ENCODE measurements at regions not wholly inside any gene's neighbourhood (a gene's known extent, or its start where the extent isn't known, plus 50 kb on each side); places are given as distances from the start of the nearest gene placed in this dataset.

DNA sequence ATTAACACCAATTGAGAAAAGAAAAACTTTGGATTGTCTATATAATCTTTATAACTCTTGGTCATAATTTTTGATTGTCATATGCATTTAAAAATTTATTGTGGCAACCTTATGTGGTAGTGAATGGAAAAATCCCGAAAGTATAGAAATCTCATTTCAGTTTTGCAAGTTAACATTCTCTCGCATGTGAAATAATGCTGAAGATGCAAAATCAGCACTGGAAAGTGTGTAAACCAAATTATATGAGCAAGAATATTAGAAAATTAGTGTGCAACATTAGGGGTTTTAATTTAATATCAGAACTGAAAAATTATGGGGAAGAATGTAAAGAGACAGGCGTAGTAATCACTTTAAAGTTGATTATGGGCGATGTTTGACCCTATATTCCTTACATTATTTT, 1472.8 kb downstream of the PCDH7 start:
- no peak for DNase-seq

DNA sequence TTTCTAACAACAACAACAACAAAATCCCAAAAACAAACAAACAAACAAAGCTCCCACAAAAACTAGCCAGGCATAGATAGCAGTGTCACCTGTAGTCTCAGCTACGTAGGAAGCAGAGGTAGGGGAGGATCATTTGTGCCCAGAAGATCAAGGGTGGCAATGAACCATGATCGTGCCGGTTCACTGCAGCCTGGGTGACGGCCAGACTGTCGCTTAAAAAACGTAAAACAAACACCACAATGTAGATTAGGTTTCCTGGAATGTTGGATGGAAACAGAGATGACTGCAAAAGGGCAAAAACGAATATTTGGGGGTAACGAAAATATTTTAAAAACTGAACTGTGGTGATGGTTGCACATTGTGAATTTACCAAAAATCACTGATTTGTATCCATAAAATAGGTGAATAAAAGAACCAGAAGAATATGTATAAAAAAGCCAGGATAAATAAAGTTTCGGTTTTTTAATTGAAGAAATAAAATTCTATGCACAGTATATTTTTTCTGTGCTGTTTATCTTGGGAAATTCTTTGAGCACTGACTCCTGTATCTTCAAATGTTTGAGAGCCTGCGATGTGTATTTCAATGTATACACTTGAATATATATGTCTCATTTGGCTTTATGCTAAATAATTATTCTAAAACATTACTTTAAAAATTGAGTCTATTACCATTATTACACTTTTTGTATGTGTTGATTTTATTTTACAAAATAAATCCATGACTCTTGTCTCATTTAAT, 1477.0 kb downstream of the PCDH7 start:
- no peak for DNase-seq

DNA sequence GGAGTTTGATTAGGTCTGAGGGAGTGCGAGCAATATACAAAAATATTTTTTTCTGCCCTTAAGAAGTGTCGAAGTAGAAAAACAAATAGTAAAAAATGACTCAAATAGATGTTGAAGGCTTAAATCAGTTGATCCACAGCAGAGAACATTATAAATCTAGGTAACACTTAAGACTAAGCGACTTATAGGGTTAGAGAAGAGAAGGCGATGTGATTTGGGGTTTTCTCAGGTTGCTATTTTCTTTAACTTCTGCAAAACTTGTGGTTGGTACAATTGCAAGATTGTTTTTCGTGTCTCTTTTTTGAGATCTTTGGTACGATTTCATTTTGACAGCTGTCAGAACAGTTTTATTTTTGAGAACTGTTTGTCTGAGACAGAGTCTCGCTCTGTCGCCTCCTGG, 1479.5 kb downstream of the PCDH7 start:
- DNase-seq: no peak

DNA sequence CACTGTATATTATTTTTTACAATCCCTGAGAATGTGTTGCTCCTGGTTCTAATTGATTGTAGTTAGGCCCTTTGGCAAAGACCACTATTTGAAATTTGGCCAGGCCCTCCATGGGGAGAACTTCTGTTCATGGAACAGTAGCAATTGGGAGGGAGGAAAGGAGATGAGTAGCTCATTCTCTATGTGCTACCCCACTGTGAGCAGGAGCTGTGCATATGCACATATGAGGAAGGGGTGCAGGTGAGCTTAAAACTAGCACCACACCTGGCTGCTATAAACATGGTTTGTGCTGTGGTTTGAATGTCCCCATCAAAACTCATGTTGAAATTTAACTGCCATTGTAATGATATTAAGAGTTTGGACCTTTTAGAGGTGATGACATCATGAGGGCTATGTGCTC, 1483.2 kb downstream of the PCDH7 start:
- no peak for DNase-seq

DNA sequence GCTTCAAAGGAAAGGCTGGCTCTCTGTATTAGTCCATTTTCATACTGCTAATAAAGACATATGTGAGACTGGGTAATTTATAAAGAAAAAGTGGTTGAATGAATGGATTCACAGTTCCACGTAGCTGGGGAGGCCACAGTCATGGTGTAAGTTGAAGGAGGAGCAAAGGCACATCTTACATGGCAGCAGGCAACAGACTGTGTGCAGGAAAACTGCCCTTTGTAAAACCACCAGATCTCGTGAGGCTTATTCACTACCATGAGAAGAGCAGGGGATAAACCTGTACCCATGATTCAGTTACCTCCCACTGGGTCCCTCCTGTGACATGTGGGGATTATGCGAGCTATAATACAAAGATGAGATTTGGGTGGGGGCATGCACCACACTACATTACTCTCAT, 1486.6 kb downstream of the PCDH7 start:
- no peak for DNase-seq

DNA sequence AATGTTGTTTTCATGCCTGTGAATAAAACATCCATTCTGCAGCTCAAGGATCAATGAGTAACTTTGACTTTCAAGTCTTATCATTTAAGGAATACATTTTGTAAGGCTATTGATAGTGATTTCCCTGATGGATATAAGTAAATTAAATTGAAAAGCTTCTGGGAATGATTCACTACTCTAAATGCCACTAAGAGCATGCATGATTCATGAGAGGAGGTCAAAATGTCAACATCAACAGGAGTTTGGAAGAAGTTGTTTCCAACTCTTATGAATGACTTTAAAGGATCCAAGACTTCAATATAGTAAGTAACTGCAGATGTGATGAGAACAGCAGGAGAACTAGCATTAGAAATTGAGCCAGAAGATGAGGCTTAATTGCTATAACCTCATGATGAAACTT, 1487.3 kb downstream of the PCDH7 start:
- no peak for DNase-seq

DNA sequence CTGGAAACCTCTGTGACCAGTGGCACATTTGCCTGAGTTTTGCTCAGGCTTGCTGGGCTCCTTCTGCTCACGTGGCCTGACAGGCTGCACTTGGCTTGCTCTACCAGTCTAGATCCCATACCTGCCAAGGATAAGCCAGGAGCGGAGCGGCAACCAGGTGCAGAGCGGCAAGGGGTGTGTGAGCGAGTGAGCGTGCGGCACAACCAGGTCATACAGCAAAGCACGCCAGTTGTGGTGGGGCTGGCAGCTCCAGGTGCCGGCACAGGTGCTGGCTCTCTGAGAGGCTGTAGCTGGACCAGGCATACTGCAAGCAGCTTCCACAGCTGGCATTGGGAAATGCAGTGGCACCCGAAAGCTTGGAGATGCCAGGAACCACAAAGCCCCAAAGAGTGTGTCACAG, 1495.1 kb downstream of the PCDH7 start:
- no peak for DNase-seq

DNA sequence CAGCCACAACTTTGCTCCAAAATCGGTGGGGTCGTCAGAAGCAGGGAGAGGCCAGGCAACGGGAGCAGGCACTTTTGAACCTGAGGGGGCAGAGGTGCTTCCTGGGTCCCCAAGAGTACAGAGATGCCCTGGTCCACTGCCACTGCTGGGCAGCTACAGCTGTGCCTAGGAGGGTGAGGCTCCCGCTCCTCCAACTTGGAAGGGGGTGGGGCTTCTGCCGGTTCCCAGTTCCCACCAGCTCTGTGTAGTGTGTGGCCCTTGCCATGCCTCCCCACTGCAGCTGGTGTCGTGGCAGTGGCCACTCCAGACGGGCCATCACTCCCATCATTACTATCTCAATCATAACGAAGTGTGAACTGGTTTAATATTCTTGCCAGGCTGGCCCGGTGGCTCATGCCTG, 1496.3 kb downstream of the PCDH7 start:
- no peak for DNase-seq

DNA sequence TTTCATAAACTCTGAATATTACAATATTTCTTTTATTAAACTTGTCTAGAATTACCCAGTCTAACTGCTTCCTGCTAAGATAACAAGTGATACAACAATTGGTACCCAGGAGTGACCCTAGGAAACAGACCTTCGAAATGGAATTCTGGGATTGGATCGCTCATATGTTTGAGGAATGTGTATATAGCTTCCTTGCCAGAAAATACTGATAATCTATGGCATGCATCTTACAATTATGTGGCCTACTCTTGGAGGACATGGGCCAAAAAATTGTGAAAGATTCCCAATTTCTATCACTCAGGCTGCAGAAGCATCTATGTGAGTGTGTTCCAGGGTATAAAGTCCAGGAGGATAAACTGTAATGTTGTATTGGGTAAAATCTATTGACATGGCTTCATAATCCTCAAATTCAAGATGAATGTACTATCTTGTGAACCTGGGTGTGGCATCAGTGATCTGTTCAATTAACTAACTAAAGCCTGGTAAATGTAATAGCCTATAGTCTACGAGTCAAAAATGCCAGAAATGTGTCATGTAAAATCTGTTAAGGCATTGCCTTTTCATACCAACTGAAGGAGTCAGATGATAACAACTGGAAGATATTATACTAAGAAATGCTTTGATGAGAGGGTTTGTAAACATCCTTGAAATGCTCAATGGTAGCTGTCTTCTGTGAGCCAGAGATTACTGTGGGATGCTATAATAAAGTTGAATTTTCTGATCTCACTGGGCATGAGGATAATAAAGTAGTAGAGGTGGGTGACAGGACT, 1499.3 kb downstream of the PCDH7 start:
- DNase-seq: no peak

DNA sequence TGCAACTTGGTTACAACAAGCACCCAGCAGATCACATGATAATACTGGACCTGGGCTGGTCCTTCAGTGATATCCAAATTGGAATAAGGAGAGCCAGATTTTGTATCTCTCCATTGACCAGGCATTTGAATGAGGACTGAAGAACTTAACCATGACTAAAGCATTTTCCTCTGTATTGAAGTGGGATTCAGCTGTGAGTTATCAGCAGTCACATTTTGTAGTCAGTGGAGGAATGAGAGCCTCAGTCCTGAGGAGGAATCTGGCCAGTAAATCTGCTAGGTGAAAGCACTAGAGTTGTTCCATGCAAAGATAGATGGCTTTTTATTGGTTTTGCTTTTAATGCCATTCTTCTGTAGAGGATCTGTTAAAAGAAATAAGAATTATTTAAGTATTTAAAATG, 1506.0 kb downstream of the PCDH7 start:
- no peak for DNase-seq

DNA sequence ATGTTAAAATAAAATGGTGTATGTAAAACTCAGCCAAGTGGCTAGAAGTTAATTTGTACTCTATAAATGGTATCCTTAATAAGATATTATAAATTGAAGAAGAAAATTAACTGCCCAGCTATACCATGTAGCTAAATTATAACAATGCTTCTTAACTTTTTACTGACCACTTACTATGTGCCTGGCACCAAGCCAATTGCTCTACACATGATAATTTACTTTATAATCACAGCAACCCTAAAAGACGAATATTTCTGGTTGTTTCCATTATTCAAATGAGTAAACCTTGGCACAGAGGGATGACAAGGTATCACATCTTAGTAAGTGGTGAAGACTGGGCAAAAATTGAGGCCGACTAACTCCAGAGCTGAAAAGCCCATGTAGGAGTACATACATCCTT, 1506.6 kb downstream of the PCDH7 start:
- DNase-seq: no peak

DNA sequence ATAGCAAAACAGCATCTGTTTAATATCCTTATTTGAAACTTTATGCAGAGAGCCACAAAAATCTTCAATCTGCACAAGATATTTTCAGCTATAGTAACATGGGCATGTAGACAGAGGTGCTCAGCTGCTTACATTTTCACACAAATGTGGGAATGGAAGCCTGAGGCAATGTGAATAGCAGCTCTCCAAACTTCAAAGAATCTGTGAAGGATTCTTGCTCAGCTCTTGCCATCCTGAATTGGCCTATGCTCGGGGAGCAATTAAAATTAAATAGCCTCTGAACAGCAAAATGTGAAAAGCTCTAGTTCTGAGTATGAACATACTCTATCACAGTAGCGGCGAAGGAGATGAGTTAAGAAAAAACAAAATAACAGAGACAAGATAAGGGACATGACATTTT, 1523.8 kb downstream of the PCDH7 start:
- no peak for DNase-seq

DNA sequence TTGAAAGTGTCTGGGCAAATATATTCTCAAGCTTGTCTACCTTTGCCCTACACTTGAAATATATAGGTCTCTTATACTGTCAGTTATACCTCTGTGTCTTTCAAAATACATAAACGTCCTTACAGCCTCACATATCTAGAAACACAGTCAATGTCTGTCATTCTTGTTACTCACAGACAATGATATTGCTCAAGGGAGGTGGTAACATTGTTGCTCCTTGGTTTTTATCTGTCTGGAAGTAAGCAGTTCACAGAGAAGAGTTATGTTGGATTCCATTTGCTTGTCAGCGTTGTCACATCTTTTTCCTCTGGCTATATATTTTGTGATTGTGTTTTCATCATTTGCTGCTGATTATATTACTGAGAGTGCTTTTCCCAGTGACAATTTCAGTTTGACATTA, 1528.9 kb downstream of the PCDH7 start:
- DNase-seq: no peak

DNA sequence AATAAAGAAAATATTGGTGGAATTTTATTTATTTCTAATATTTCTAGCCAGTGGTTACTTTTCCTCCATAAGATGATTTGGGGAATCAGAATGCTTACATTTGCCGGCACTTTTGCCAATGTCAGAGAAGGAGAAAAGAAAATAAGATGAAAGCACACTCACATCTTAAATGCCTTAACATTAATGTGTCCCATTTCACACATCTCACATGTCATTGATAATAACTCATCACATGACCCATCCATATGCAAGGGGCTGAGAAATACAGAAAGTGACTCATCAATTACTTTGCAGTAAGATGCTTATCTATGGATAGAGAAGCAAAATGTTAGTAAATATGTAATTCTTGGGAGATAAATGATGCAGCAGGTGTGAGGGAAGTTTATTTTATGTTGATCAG, 1531.0 kb downstream of the PCDH7 start:
- DNase-seq: no peak

DNA sequence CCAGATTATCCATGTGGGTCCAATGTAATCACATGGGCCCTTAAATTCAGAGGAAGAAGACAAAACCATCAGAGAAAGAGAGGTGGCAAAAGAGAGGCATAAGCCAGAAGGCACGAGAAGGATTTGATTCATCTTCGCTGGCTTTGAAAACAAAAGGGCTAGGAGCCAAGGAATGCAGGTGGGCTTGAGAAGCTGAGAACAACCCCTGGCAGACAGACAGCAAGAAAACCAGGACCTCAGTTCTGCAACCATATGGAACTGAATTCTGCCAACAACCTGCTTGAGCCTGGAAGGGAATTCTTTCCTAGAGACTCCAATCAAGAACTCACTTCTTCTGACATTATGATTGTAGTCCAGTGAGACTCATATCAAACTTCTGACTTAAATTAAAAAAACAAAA, 1531.8 kb downstream of the PCDH7 start:
- no peak for DNase-seq

DNA sequence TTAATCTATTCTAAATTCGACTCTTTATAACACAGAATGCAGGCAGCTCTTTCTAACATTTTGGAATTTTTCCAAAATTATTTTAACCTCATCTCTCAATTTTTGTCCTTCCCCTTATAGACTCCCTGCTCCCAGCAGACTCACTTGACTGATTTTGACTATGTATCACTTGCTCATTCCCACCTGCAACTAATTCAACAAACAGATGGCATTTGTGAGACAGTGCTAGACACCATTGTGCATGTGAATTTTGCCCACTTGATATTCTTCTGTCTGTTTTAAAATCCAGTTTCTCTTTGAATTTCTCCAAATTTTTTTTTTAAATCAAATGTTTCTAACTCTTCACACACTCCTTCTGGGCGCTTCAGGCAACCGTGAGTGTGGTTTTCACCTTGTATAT, 1534.0 kb downstream of the PCDH7 start:
- no peak for DNase-seq

DNA sequence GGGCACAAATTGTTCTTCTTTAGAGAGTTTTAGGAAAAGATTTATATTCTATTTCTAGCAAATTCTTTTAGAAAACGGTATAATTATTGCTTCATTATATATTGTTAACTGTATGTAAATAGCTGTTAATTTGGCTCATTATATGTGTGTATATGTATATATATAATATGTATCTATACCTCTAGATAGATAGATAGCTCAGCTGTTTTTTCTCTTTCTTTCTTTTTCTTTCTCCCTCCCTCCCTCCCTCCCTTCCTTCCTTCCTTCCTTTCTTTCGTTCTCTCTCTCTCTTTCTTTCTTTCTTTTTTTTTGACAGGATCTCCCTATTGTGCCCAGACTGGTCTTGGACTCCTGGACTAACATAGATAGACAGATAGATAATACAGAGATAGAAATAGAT, 1538.8 kb downstream of the PCDH7 start:
- DNase-seq: no peak

DNA sequence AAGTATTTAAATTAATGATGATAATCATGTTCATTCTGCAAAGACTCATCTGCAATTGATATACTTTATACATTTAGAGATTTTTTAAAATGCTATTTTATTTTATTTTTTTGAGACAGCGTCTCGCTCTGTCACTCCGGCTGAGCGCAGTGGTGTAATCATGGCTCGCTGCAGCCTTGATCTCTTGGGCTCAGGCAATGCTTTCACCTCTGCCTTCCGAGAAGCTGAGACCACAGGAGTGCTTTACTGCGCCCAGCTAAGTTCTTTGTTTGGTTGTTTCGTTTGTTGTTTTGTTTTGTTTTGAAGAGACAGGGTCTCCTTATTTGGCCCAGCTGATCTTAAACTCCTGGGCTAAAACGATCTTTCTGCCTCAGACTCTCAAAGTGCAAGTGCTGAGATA, 1541.0 kb downstream of the PCDH7 start:
- no peak for DNase-seq

DNA sequence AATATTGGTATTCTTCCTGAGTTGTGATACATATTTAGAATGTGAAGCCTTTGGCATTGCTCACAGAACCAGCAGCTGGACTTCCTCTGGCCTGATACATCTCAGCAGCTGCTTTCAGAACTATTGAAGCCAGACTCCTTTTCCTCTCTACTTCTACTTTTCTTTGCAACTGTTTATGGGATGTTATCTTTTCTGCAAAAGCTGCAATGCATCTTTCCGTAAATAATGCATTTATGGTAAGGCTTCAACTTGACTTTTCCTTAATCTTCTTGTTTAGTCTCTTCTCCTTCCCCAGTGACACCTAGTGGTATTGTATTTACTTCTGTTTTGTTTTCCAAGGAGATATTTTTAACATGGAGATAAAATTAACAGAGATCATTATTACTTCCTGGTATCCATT, 1548.7 kb downstream of the PCDH7 start:
- DNase-seq: no peak

DNA sequence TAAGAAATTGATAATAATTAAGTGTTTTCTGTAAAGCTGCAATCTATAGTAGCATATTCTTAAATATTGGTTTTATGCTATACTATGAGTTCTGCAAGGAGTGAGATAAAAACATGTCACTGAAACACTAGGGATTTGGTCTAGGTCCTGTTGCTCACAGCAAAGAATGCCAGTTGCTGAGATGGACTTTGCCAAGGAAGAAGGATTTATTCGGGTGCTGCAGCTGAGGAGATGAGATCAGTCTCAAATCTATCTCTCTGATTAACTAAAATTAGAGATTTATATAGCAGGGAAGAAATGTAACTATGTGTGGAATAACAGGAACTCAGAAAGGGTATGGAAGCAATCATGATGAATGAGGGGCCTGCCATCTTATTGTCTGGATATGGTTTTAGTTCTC, 1569.9 kb downstream of the PCDH7 start:
- no peak for DNase-seq

DNA sequence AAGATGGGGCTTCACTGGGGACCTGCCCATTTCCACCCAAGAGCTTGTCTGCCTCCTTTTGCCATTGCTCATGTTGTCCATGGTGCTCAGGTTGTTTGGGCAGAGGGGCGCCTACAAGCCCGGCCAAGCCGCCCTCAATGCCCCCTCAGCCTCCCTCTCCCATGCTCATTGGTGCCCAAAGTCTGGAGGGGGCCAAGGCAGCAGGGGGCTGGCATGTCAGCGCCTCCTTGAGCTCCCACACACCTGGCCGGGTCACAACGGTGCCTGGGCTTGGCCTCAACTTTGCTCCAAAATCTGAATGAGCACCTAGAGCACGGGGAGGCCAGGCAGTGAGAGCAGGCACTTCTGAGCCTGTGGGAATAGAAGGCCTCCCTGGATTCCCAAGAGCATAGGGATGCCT, 1598.8 kb downstream of the PCDH7 start:
- DNase-seq: no peak

DNA sequence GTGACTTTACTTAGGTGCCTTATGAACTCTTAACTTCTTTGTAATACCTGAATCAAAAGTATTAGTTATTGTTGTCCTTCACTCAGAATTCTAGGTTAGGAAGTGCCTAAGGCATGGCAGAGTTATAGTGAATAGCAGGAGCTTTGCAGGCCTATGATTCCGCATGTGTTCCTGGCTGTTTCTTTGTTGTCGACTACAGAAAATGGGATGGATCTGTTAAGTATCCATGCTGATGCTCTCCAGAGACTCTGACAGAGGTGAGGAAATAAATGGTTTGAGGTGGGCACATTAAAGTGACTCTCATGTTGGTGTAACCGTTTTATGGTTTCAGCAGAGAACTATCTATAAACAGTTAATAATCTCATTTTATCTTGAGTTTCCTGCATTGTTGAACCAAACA, 1601.3 kb downstream of the PCDH7 start:
- DNase-seq: no peak

DNA sequence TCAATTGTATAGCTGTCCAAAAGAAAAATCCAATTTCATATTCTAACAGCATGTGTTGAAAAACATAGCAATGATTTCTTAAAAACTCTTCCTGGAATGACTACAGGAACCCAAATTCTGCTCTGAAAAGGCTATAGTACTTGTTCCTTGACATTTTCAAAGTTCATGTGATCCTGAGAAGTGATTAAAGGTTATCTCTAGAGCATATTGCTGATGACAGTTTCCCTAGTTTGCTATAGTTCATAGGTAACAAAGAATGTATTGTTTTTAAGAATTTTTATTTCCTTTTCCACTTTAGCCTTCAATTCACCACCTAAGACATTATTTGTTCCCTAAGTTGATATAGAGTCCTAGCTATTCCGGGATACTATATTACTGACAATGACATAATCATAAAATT, 1614.6 kb downstream of the PCDH7 start:
- DNase-seq: no peak

DNA sequence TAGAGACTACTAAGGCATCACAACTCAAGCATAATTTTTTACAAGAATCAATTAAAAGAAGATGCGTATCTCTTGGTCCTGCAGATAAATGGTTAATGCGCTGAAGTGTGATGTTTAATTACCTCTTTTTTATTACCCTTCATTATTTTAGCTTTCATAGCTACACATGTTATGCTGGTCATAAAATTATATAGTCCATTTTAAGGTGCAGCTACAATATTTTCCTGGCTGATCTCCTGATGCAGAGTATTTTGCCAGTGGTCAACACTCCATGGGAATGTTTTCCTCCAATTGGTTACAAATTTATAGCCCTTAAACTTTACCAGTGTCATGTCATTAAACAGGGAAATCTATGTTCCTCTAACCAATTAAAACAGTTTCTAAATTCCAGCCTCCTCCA, 1617.2 kb downstream of the PCDH7 start:
- no peak for DNase-seq

DNA sequence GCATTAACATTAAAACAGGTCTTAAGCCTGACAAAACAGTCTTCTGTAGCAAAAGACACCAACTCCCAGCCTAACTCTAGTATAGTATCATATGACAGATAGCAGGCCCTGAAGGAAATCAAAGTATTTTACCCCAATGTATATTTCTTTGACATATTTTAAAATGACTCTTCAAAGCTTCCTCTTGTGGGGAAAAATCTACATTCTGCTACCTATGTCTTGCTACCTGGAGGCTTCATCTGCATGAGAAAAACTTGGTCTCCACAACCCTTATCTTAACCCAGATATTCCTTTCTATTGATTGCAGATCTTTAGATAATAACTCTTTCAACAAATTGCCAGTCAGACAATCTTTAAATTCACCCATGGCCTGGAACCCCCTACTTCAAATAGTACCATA, 1620.4 kb downstream of the PCDH7 start:
- DNase-seq: no peak

Measured in right forelimb (tissue), 1 donor.